ENCODE measurements at regions not wholly inside any gene's neighbourhood (a gene's known extent, or its start where the extent isn't known, plus 50 kb on each side); places are given as distances from the start of the nearest gene placed in this dataset.
"Not testable (repeated sequence)": the region's sequence is repeated elsewhere in the genome, so short reads cannot be mapped to it uniquely, and the experiment has no call there.

- DNase-seq (ENCODE audit: low spot score) = no peak
Observed at GRCh38 chr15:35992791-35993190, 446.8 kb upstream of the DPH6 start.

DNA sequence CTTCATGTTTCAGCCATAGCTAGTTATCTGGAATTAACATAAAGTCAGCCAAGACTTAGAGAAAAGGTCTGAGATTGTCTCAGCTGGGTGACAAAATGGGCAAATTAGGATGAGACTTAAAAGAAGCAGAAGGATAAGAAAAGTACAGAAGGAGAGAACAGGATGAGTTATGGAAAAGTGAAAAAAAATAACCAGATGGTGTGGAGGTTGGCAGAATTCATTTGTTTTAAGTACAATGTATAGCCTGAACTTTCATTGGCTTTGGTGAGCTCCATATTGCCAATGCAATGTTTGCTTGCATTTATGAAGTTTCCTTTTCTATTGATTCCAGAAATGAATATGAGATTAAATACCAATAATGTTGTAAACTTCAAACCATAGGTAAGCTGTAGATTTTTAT, 447.2 kb upstream of the DPH6 start:
- no peak for DNase-seq (ENCODE audit: low spot score)

- no peak for DNase-seq (ENCODE audit: low spot score)
Observed at GRCh38 chr15:35994876-35995275, 448.9 kb upstream of the DPH6 start.

DNA sequence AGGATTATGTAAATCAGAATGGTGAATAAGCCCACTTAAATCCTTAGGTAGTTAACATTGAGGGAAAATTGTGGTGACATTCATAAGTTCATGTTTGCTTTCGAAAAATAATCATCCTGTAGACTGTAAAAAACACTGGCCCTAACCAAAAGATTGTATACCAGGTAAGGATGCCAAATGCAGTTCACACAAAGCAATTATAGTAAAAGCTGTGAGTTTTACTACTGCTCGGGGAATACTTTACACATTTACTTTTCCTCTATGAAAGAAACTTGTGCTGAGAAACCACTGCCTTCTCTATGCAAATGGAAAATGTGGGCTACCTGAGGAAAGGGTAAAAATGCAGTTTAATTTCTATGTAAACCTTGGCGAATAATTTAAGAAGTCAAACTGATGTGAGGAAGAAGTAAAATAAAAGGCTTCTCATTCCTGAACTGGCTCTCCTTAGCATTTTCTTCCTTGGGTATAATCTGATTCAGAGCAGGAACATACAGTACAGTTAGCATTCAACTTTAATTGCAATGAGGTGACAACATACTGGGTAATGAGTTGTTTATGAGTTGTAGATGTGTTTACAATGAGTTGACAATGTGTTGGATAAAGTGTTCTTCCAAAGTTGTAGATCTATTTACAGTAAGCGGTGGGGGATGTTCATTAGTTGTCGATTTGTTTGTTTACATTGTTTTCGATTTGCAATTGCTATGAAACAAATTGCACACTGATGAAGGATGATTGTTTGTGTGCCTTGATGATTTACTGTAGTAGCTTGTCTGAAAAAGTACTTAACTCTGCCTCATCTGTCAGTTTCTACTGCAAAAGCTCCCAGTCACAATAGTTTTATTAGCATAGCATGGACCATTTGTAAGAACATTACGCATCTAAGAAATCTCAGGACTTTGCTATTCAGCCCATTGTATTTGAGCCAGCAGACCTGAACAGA, 453.0 kb upstream of the DPH6 start:
- DNase-seq (ENCODE audit: low spot score) = no peak

- DNase-seq (ENCODE audit: low spot score) = no peak
Observed at GRCh38 chr15:36004891-36005490, 459.0 kb upstream of the DPH6 start.

GRCh38 chr15:36005542-36005941, 459.6 kb upstream of the DPH6 start:
- DNase-seq (ENCODE audit: low spot score) = no peak

GRCh38 chr15:36007699-36008098, 461.7 kb upstream of the DPH6 start:
- DNase-seq (ENCODE audit: low spot score) = no peak

- no peak for DNase-seq (ENCODE audit: low spot score)
Observed at GRCh38 chr15:36008719-36009118, 462.8 kb upstream of the DPH6 start.

GRCh38 chr15:36024031-36024688, 478.2 kb upstream of the DPH6 start:
- DNase-seq (ENCODE audit: low spot score) = no peak

- DNase-seq (ENCODE audit: low spot score) = no peak
Observed at GRCh38 chr15:36026627-36027283, 480.8 kb upstream of the DPH6 start.

- DNase-seq (ENCODE audit: low spot score) = no peak
Observed at GRCh38 chr15:36029606-36030210, 483.7 kb upstream of the DPH6 start.

GRCh38 chr15:36039996-36040572, 494.1 kb upstream of the DPH6 start:
- no peak for DNase-seq (ENCODE audit: low spot score)

DNA sequence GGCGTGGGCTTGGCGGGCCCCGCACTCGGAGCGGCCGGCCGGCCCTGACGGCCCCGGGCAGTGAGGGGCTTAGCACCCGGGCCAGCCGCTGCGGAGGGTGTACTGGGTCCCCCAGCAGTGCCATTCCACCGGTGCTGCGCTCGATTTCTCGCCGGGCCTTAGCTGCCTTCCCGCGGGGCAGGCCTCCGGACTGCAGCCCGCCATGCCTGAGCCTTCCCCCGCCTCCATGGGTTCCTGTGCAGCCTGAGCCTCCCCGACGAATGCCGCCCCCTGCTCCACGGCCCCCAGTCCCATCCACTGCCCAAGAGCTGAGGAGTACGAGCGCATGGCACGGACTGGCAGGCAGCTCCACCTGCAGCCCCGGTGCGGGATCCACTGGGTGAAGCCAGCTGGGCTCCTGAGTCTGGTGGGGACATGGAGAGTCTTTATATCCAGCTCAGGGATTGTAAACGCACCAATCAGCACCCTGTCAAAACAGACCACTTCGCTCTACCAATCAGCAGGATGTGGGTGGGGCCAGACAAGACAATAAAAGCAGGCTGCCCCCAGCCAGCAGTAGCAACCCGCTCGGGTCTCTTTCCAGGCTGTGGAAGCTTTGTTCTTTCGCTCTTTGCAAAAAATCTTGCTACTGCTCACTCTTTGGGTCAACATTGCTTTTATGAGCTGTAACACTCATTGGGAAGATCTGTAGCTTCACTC, 501.2 kb upstream of the DPH6 start:
- DNase-seq (ENCODE audit: low spot score) = not testable (repeated sequence)

- DNase-seq (ENCODE audit: low spot score) = no peak
Observed at GRCh38 chr15:36050899-36051298, 504.9 kb upstream of the DPH6 start.

- DNase-seq (ENCODE audit: low spot score) = not testable (repeated sequence)
Observed at GRCh38 chr15:36052641-36053040, 506.7 kb upstream of the DPH6 start.

DNA sequence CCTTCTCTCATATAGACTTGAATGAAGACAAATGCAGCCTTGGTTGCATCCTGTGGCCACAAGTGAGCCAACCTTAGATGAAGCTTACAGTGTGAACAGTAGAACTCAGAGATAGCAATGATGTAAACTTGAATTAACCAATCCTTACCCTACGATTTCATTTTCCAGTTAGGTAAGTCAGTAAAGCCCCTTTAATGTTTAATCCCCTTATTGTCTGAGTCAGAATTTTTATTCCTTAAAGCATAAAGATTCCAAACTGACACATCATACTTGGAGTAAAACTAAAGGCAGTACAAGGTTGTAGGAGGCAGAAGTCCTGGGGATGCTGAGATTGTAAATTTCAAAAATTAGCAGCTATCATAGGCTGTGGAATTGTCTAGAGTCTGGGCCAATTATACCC, 507.8 kb upstream of the DPH6 start:
- no peak for DNase-seq (ENCODE audit: low spot score)

- DNase-seq (ENCODE audit: low spot score) = no peak
Observed at GRCh38 chr15:36059596-36059995, 513.6 kb upstream of the DPH6 start.

DNA sequence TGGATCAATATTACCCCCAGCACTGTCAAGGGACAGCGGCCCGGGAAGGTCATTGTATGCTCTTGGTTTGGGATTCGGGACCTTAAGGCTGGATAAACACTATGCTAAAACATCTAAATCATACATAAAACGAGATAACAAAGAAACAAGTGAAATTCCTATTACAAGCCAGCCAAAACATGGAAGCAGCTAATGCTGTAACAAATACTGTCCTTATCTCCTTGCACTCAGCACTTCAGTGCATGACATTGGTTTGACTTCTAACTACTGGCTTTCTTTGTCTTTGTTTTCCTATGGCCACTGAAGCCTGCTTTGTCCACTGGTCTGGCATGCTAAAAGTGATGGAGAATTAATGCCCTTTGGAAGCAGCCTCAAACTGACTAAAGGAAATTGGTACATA, 516.4 kb upstream of the DPH6 start:
- DNase-seq (ENCODE audit: low spot score) = no peak

DNA sequence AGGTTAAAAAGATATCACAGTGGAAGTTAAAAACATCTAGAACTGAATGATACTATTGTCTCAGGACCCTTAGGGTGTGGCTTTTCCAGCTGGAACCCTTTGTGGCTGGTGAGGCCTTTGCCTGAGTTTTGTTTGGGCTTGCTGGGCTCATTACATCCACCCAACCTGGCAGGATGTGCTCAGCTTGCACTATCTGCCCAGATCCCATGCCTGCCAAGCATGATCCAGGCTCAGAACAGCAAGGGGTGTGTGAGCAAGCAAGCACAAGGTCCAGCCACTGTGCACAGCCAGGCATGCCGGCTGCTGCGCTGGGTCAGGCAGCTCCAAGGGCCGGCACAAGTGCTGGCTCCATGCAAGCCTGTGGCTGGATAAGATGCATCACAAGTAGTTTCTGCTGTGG, 512.7 kb upstream of the CDIN1 start:
- DNase-seq (ENCODE audit: low spot score) = no peak

DNA sequence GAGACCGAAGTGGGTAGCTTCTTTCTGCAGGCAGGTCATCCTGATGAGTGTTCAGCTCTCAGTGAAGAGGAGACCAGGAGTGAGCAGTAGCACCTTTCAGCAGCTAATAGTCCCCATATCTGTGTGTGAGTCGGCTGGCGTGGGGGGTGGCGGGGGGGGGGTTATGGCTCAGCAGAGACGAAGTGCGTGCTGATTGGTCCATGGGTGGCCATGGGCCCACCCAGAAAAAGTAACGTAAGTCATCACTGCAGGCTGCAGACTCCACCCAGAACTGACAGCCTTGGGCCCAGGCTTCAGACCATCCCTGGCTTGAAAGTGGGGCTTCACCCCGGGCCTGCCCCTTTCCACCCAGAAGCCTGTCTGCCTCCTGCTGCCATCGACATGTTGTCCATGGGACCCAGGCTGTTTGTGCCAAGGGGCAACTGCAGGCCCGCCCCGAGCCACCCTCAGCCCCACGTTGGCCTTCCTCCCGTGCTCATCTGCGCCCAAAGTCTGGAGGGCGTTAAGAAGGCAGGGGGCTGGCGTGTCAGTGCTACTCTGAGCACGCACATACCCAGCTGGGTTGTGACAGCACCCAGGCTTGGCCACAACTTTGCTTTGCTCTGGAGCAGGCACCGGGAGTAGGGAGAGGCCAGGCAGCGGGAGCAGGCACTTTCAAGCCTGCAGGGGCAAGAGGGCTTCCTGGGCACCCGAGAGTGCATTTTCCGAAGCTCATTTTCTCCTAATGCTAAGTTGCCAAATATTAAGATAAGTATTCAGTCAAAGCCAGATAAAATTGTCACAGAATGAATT, 511.7 kb upstream of the CDIN1 start:
- no peak for DNase-seq (ENCODE audit: low spot score)

Data from D341Med (cell line).